ENCODE measurements at regions not wholly inside any gene's neighbourhood (a gene's known extent, or its start where the extent isn't known, plus 50 kb on each side); places are given as distances from the start of the nearest gene placed in this dataset.

- DNase-seq, result no peak
Measured at GRCh38 chr4:56286763-56287162, 100.5 kb downstream of the AASDH start.

- DNase-seq, result no peak
Measured at GRCh38 chr4:56283375-56283774, 103.9 kb downstream of the AASDH start.

GRCh38 chr4:56282004-56282403 lies 105.3 kb downstream of the AASDH start:
- no peak for DNase-seq

- DNase-seq, result no peak
Measured at GRCh38 chr4:56276547-56276946, 110.7 kb downstream of the AASDH start.

GRCh38 chr4:56273391-56273790 lies 113.9 kb downstream of the AASDH start:
- DNase-seq, result no peak

- no peak for DNase-seq
Measured at GRCh38 chr4:56272927-56273326, 114.4 kb downstream of the AASDH start.

- no peak for DNase-seq
Measured at GRCh38 chr4:56272003-56272402, 115.3 kb downstream of the AASDH start.

GRCh38 chr4:56271131-56271530 lies 116.2 kb downstream of the AASDH start:
- no peak for DNase-seq

- DNase-seq, result no peak
Measured at GRCh38 chr4:56267558-56267957, 119.7 kb downstream of the AASDH start.

- no peak for DNase-seq
Measured at GRCh38 chr4:56264873-56265272, 122.4 kb downstream of the AASDH start.

- no peak for DNase-seq
Measured at GRCh38 chr4:56261027-56261426, 126.3 kb downstream of the AASDH start.

GRCh38 chr4:56260320-56260719 lies 127.0 kb downstream of the AASDH start:
- no peak for DNase-seq

- no peak for DNase-seq
Measured at GRCh38 chr4:56259655-56260054, 127.6 kb downstream of the AASDH start.

- no peak for DNase-seq
Measured at GRCh38 chr4:56255820-56256219, 131.5 kb downstream of the AASDH start.

- no peak for DNase-seq
Measured at GRCh38 chr4:56253666-56254305, 133.5 kb downstream of the AASDH start.

- no peak for DNase-seq
Measured at GRCh38 chr4:56252561-56253152, 134.6 kb downstream of the AASDH start.

GRCh38 chr4:56251556-56251955 lies 135.7 kb downstream of the AASDH start:
- no peak for DNase-seq

- no peak for DNase-seq
Measured at GRCh38 chr4:56250776-56251175, 136.5 kb downstream of the AASDH start.

GRCh38 chr4:56247646-56248045 lies 139.6 kb downstream of the AASDH start:
- no peak for DNase-seq

GRCh38 chr4:56246233-56246610 lies 141.1 kb downstream of the AASDH start:
- DNase-seq, result no peak

- DNase-seq, result no peak
Measured at GRCh38 chr4:56245547-56246232, 141.6 kb downstream of the AASDH start.

GRCh38 chr4:56244681-56245080 lies 142.6 kb downstream of the AASDH start:
- DNase-seq, result no peak

GRCh38 chr4:56243107-56243506 lies 144.2 kb downstream of the AASDH start:
- DNase-seq, result no peak

GRCh38 chr4:56241500-56241899 lies 145.8 kb downstream of the AASDH start:
- DNase-seq, result no peak

Data from hippocampal formation (tissue), 2 donors.